Stimulated activated CD4-positive, alpha-beta T cell treated with anti-CD3 and anti-CD28 coated beads, Interleukin-15, amount 100 ng/mL, for 24 hours (primary cell): ENCODE measurements at regions not wholly inside any gene's neighbourhood (a gene's known extent, or its start where the extent isn't known, plus 50 kb on each side); places are given as distances from the start of the nearest gene placed in this dataset.
"Not testable (repeated sequence)": the region's sequence is repeated elsewhere in the genome, so short reads cannot be mapped to it uniquely, and the experiment has no call there.

Source experiments
- DNase-seq: peaks from one replicate; pipeline ENCODE4 v3.0.0-alpha.2; 2020

DNA sequence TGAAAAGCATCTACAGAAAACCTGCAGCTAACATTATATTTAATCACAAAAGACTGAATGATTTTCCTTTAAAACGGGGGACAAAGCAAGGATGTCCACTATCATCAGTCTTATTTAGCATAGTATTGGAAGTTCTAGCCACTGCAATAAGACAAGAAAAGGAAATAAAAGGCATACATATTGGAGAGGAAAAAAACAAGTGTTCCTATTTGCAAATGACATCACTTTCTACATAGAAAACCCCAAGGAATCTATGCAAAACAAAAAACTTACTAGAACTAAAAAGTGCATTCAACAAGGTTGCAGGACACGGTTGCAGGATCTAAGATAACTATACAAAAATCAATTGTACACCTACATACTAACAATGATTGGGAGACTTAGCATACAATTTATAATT, 101.6 kb upstream of the MEF2A start:
- DNase-seq: no peak

GRCh38 chr15:99466701-99467337, 99.0 kb upstream of the MEF2A start:
- no peak for DNase-seq

DNA sequence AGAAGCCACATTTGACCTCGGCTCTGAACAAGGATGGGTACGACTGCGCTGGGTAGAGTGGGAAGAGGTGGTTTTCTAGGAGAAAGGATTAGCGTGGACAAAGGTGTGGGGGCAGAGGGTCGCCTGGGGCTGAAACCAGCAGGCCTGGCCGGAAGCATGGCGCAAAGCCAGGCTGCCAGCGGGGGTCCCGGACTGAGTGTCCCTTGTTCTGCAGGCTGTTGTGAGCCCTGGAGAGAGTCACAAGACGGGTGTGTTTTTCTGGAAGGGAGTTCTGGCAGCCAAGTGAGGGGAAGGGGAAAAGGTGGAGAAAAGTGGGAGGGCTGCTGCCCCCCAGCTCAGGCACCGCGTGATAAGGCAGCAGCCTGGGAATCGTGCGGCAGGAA, 98.5 kb upstream of the MEF2A start:
- no peak for DNase-seq

DNA sequence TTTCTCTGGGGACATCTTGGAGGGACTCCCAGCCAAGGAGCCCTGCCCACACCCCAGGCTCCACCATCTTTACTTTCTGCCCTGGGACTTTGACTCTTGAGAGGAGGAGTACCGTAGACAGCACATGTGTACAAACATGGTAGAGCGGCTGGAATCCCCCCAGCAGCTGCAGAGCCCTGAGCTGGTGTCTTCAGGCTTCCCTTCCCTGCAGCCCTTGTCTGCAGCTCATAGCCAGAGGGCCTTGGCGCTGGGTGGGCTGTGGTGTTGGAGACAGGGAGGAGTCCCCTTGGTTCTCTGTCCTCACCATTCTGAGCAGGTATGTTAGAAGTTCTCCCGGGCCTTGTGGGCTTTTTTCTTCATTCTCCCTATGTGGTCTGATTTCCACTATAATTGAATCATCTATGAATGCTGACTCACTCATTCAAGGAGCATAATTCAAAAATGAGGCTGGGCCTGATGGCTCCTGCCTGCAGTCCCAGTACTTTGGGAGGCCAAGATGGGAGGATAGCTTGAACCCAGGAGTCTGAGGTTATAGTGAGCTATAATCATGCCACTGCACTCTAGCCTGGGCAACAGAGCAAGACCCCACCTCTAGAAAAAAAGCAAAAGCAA, 97.8 kb upstream of the MEF2A start:
- DNase-seq: no peak

DNA sequence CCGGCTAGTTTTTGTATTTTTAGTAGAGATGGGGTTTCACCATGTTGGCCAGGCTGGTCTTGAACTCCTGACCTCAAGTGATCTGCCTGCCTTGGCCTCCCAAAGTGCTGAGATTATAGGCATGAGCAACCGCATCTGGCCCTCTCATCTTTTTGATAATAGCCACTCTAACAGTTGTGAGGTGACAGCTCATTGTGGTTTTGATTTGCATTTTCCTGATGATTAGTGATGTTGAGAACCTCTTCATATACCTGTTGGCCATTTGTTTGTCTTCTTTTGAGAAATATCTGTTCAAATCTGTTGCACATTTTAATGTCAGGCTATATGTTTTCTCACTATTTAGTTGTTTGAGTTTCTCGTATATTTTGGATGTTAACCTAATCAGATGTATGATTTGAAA, 95.6 kb upstream of the MEF2A start:
- DNase-seq: not testable (repeated sequence)

DNA sequence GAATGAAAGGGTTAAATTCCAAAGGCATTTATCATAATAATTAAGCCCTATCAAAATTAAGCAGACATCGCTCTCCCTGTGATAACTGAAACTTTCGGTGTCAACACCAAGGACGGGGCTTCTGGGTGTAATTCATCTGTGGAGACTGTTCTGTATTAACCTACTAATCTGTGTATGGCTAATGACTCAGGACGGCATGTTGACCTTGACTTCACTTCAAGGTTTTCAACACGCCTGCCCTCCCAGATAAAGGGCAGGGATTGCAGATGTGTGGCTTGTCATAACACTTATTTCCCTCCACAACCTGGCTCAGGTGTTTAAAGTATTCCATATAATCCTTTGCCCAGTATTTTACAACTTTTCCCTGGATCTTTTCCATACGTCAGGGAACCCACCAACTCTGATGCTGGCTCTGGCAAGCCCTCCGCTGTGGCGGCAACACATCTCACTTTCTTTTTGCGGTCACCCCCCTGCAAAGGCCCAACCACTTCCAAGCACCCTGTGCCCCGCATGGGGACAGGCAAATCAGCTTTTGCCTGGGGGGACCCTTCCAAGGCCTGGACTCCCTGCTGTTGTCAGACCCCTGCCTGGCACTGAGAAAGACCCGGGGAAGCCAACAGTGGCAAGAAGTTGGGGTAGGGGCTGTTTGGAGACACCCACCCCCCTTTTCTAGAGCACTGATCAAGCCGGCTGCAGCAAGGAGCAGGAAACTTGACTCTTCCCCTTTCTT, 93.2 kb upstream of the MEF2A start:
- DNase-seq: no peak

GRCh38 chr15:99473981-99474906, 91.5 kb upstream of the MEF2A start:
- no peak for DNase-seq

GRCh38 chr15:99474909-99475753, 90.7 kb upstream of the MEF2A start:
- no peak for DNase-seq

DNA sequence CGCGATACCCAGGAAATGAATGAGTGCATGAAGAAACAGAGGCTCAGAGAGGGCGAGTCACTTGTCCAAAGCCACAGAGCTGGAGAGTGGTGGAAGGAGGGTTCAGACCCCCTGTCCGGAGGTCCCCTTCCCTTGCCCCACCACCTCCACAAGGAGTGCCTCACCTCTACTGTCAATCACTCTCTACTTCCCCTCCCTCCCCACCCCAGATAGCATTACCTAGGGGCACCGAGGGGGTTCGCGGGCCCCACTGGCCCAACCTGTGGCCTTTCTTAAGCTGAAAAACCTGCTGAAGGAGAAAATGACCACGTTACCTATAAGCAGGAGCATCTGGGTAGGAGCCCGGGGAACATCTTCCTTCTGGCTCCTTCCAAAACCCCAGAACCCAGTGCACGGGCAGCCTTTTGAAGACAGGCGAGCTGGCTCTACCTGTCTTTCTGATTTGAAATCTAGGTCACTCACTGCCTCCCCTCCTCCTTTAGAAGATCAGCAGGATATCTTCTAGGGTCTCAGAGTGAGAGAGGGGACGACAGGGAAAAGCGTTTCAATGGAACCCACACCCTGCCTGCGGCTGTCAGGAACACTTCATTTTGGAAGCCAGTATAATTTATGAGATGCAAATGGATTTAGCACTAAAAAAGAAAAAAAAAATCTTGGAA, 89.9 kb upstream of the MEF2A start:
- DNase-seq: no peak

DNA sequence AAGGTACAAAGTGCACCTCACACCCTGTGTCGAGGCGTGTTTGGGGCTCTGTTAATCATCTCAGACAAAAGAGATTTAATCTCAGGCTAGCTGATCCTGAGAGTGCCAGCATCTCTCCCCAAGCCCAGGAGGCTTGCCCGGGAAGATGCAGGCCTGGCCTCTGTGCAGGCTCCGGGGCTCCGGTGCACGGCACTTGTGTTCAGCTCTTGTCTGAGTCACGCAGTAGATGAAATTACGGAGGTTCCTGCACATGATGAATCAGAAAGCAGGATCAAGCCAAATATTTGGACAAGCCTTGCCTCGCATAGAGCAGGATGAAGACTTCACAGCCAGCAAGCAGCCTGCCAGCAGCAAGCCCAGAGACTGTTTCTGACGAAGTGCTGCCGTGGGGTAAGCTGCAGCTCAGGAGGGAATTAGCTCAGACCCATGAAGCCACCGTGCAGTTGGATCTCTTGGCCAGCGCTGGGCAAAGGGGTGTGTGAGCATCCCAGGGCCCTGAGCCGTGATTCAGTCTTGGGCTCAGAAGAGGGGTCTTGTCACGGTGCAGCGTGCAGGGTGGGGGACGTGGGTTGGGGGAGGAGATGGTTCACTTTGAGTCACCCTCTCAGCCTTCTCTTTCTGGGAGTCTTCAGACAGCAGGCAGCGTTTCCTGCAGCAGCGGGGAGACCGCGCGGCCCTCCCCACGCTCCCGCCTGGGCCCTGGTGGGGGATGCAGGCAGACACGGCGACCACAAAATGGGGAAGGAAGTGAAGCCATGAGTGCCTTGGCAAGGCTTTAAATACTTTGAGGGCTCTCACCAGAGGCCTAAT, 89.2 kb upstream of the MEF2A start:
- DNase-seq: no peak

DNA sequence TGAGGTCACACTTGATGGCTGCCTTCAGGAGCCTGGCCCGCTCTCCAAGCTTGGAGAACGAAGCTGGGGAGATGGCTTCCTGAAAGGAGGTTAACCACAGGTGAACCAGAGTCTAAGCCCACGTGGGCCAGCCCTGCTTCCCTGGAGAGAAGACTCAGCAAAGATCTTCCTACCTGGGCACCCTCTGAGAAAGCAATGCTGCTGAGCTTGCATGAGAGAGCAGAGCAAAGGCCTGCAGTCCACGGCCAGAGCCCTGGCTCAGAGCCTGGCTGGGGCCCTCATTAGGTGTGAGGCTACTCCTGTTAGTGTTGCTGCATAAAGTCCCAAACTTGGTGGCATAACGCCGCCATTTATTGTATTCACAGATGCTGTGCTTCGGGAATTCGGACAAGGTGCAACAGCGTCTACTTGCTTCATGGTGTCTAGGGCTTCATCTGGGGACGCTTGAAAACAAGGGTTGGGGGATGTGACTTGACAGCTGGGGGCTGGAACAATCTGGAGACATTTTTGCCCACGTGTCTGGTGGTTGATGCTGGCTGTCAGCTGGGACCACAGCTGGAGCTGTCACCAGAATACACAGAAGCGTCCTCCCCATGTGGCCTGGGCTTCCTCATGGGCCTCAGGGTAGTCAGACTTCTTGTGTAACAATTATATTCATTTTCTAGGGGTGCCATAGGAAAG, 87.9 kb upstream of the MEF2A start:
- no peak for DNase-seq

GRCh38 chr15:99478977-99479376, 86.8 kb upstream of the MEF2A start:
- no peak for DNase-seq

DNA sequence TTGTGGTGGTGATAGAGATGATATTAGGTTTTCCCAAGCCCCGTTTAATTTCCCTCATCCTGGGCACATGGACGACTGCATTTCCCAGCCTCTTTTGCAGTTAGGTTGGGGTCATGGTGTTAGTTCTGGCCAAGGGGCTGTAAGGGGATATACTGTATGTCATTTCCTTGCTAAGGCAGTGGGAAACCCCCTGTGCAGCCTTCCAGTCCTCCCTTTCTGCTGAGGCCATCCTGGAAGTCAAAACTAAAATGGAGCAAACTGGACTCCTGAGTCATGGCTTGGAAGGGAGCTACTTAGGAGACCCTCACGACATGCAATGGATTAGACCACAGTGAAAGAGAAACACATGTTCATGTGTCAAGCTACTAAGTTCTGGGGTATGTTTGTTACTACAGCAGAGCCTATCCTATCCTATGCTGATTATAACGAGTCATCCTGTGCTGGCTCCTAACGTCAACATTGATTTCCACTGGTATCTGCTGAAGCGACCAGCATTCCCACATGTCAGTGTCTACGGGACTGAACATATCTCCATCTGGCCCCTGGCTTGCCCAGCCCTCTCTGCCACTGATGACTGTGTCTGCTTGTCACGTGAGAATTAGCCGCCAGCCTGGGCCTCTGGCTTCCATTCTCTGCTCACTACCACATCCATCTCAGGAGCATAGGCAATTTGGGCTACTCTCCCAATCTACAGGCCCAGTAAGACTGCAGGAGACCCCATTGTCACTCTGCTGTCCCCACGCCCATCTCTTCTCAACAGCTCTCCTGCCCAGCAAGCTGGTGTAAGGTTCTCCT, 85.6 kb upstream of the MEF2A start:
- DNase-seq: no peak

DNA sequence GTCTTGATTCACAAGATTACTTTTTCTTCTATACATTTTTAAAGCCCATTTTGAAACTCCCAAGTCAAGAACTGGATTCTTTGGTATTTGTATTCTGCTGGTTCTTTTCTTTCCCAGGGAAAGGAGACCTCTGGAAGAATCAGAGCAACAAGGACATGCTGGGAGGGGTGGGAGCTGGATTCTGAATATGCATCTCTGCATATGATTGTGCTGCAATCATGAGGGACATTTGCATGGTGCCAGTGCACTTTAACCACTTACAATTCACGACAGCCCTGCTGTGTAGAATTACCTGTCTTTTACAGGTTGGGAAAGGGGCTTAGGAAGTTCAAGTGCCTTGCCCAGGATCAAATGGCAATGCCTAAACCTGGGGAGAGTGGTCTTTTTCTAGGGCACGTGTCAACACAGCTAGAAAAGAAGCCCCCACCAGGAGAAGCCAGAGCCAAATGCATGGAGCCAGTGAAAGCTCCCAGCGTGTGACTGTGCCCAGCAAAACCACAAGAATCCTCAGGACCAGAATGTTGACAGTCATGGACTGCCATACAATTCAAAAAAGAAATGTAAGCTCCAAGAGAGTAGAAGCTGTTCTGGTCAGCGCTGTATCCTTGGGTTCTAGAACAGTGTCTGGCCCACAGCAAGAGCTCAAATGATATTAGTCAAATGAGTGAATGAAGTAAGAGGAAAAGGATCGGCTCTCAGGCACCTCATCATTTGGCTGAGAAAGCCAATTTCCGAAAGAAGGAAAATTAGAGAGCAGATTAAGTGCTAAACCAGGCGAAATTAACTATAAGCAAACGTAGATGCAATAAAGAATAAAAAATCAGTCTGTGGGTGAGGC, 84.5 kb upstream of the MEF2A start:
- DNase-seq: no peak

GRCh38 chr15:99481951-99482230, 83.9 kb upstream of the MEF2A start:
- no peak for DNase-seq

DNA sequence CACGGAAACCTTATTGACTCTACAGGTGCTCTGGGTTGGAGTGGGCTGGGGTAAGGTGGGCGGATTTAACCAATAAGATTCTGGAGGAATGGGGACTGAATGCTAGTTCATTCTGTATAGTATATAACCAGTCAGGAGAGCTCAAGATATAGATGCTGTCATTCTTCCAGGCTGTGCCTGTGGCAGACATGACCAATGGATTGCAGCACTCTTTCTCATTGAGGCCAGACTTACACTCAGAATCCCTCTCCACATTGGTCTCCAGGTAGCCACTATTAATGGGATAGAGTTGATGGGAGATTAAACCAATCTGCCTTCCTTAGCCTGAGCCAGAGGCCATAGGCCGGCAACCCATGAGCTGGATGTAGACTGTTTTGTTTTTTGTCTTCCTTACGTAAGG, 82.8 kb upstream of the MEF2A start:
- no peak for DNase-seq

GRCh38 chr15:99485153-99485961, 80.4 kb upstream of the MEF2A start:
- DNase-seq: no peak

GRCh38 chr15:99485992-99486370, 79.8 kb upstream of the MEF2A start:
- DNase-seq: no peak
